ENCODE measurements at regions not wholly inside any gene's neighbourhood (a gene's known extent, or its start where the extent isn't known, plus 50 kb on each side); places are given as distances from the start of the nearest gene placed in this dataset.
"Not testable (repeated sequence)": the region's sequence is repeated elsewhere in the genome, so short reads cannot be mapped to it uniquely, and the experiment has no call there.

GRCh38 chr12:75764091-75764841 is 252.9 kb upstream of the KRR1 start:
- DNase-seq (ENCODE audit: low read depth, low spot score): no peak

- no peak for DNase-seq (ENCODE audit: low read depth, low spot score)
Measured at GRCh38 chr12:75760573-75761294, 249.3 kb upstream of the KRR1 start.

- DNase-seq (ENCODE audit: low read depth, low spot score): no peak
Measured at GRCh38 chr12:75759842-75760572, 248.6 kb upstream of the KRR1 start.

- no peak for DNase-seq (ENCODE audit: low read depth, low spot score)
Measured at GRCh38 chr12:75759196-75759595, 247.8 kb upstream of the KRR1 start.

GRCh38 chr12:75756771-75757170 is 245.4 kb upstream of the KRR1 start:
- no peak for DNase-seq (ENCODE audit: low read depth, low spot score)

- DNase-seq (ENCODE audit: low read depth, low spot score): no peak
Measured at GRCh38 chr12:75756111-75756510, 244.7 kb upstream of the KRR1 start.

- no peak for DNase-seq (ENCODE audit: low read depth, low spot score)
Measured at GRCh38 chr12:75754698-75755097, 243.3 kb upstream of the KRR1 start.

GRCh38 chr12:75754141-75754540 is 242.7 kb upstream of the KRR1 start:
- no peak for DNase-seq (ENCODE audit: low read depth, low spot score)

GRCh38 chr12:75751769-75752471 is 240.5 kb upstream of the KRR1 start:
- no peak for DNase-seq (ENCODE audit: low read depth, low spot score)

- DNase-seq (ENCODE audit: low read depth, low spot score): no peak
Measured at GRCh38 chr12:75750716-75751306, 239.4 kb upstream of the KRR1 start.

- not testable (repeated sequence) for DNase-seq (ENCODE audit: low read depth, low spot score)
Measured at GRCh38 chr12:75748990-75749389, 237.6 kb upstream of the KRR1 start.

GRCh38 chr12:75748136-75748535 is 236.7 kb upstream of the KRR1 start:
- no peak for DNase-seq (ENCODE audit: low read depth, low spot score)

GRCh38 chr12:75747572-75748021 is 236.2 kb upstream of the KRR1 start:
- no peak for DNase-seq (ENCODE audit: low read depth, low spot score)

GRCh38 chr12:75746621-75747020 is 235.2 kb upstream of the KRR1 start:
- no peak for DNase-seq (ENCODE audit: low read depth, low spot score)

GRCh38 chr12:75744607-75745256 is 233.3 kb upstream of the KRR1 start:
- DNase-seq (ENCODE audit: low read depth, low spot score): no peak

- DNase-seq (ENCODE audit: low read depth, low spot score): no peak
Measured at GRCh38 chr12:75742961-75743360, 231.6 kb upstream of the KRR1 start.

GRCh38 chr12:75742048-75742447 is 230.6 kb upstream of the KRR1 start:
- no peak for DNase-seq (ENCODE audit: low read depth, low spot score)

- DNase-seq (ENCODE audit: low read depth, low spot score): no peak
Measured at GRCh38 chr12:75739912-75740311, 228.5 kb upstream of the KRR1 start.

GRCh38 chr12:75739098-75739497 is 227.7 kb upstream of the KRR1 start:
- not testable (repeated sequence) for DNase-seq (ENCODE audit: low read depth, low spot score)

GRCh38 chr12:75738486-75738885 is 227.1 kb upstream of the KRR1 start:
- no peak for DNase-seq (ENCODE audit: low read depth, low spot score)

GRCh38 chr12:75735853-75736252 is 224.4 kb upstream of the KRR1 start:
- no peak for DNase-seq (ENCODE audit: low read depth, low spot score)
